Endothelial cell of umbilical vein (primary cell): ENCODE measurements at regions not wholly inside any gene's neighbourhood (a gene's known extent, or its start where the extent isn't known, plus 50 kb on each side); places are given as distances from the start of the nearest gene placed in this dataset.

Experiments used
- EZH2 ChIP-seq: IDR thresholded peaks from 2 replicates; pipeline ENCODE4 v1.6.1; 2012; ENCODE audit warnings: borderline replicate concordance, low read depth, mild to moderate bottlenecking, moderate library complexity, low read length, inconsistent platforms; ENCODE audit not compliant: severe bottlenecking
- FOS ChIP-seq: IDR thresholded peaks from 2 replicates; pipeline ENCODE4 v1.6.1; 2011; ENCODE audit warnings: mild to moderate bottlenecking, low read length, moderate library complexity, borderline replicate concordance; ENCODE audit not compliant: insufficient read depth
- GATA2 ChIP-seq: IDR thresholded peaks from 2 replicates; pipeline ENCODE4 v1.7.0; 2011; ENCODE audit warnings: low read depth, mild to moderate bottlenecking, moderate library complexity, mixed read lengths, low read length; ENCODE audit not compliant: insufficient read length, insufficient read depth
- POLR2AphosphoS5 ChIP-seq: IDR thresholded peaks from 2 replicates; pipeline ENCODE4 v1.6.1; 2012; ENCODE audit warnings: low read depth, mild to moderate bottlenecking, control low read depth, low read length, moderate library complexity; ENCODE audit not compliant: insufficient read depth
- TF ChIP-seq, protein P1 (sequence below), 2 donors: IDR thresholded peaks; 1 replicate in 1 of 2; 2 replicates in 1 of 2; pipeline ENCODE4 v1.5.1; 2011; ENCODE audit warnings: low read length in 2 of 2, mild to moderate bottlenecking in 2 of 2, moderate library complexity in 2 of 2, control low read depth in 1 of 2, inconsistent platforms in 1 of 2, low read depth in 1 of 2; ENCODE audit not compliant: insufficient read depth in 1 of 2; ENCODE audit errors: extremely low read depth in 1 of 2

DNA sequence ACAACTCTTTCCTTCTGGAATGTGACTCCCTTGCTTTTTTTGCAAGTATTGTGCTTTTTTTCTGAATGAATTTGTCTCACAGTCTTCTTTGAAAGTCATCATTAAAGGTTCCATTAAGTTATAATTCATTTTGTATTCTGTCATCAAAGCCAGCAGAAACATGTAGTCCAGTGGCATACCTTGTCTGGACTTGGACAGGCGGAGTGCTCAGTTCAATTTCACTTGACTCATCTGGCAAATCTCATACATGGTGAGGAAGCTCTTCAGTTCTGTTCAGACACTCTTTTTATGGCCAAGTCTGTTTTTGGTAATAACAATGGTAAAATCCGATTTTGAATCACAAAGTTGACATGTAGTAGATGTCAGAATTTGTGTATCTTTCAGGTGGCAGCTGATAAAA, 260.8 kb upstream of the OPRM1 start:
- TF ChIP-seq EZH2 (no peak), GATA2 (no peak), FOS (no peak), POLR2AphosphoS5 (no peak)
- TF ChIP-seq, protein P1, sequence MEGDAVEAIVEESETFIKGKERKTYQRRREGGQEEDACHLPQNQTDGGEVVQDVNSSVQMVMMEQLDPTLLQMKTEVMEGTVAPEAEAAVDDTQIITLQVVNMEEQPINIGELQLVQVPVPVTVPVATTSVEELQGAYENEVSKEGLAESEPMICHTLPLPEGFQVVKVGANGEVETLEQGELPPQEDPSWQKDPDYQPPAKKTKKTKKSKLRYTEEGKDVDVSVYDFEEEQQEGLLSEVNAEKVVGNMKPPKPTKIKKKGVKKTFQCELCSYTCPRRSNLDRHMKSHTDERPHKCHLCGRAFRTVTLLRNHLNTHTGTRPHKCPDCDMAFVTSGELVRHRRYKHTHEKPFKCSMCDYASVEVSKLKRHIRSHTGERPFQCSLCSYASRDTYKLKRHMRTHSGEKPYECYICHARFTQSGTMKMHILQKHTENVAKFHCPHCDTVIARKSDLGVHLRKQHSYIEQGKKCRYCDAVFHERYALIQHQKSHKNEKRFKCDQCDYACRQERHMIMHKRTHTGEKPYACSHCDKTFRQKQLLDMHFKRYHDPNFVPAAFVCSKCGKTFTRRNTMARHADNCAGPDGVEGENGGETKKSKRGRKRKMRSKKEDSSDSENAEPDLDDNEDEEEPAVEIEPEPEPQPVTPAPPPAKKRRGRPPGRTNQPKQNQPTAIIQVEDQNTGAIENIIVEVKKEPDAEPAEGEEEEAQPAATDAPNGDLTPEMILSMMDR (IDR thresholded peaks at IDR 0.05; ENCODE audit: extremely low read depth in 1 of 2, insufficient read depth in 1 of 2, low read depth in 1 of 2, low read length in 2 of 2), result no peak
